Effector memory CD8-positive, alpha-beta T cell (primary cell): ENCODE measurements at regions not wholly inside any gene's neighbourhood (a gene's known extent, or its start where the extent isn't known, plus 50 kb on each side); places are given as distances from the start of the nearest gene placed in this dataset.

Experiments used
- ATAC-seq: fragments of 150-1000 bp; cut with Tn5 transposase; replicated peaks from 2 replicates; pipeline ENCODE4 v1.10.0; 2021; ENCODE audit warnings: mild to moderate bottlenecking, moderate library complexity
- DNase-seq, 3 experiments: peaks; one replicate each; pipeline ENCODE4 v3.0.0; 2021
- H3K27ac Mint-ChIP-seq, 2 donors: one replicate each; pipeline ENCODE4 v1.8.0; 2022; ENCODE audit warnings: mild to moderate bottlenecking in 2 of 2, mixed read lengths in 2 of 2, moderate library complexity in 2 of 2
- H3K27me3 Mint-ChIP-seq, 2 donors: one replicate each; pipeline ENCODE4 v1.8.0; 2022; ENCODE audit warnings: mixed read lengths in 2 of 2
- H3K36me3 Mint-ChIP-seq: one replicate; pipeline ENCODE4 v1.8.0; 2022; ENCODE audit warnings: mild to moderate bottlenecking, moderate library complexity, mixed read lengths; ENCODE audit not compliant: insufficient read depth
- H3K4me1 Mint-ChIP-seq, 2 donors: one replicate each; pipeline ENCODE4 v1.8.0; 2022; ENCODE audit warnings: low read depth in 2 of 2, mixed read lengths in 2 of 2
- H3K4me3 Mint-ChIP-seq, 2 donors: one replicate each; pipeline ENCODE4 v1.8.0; 2022; ENCODE audit warnings: mild to moderate bottlenecking in 2 of 2, mixed read lengths in 2 of 2, moderate library complexity in 2 of 2
- H3K9me3 Mint-ChIP-seq, 2 donors: one replicate each; pipeline ENCODE4 v1.8.0; 2022; ENCODE audit warnings: mixed read lengths in 2 of 2

DNA sequence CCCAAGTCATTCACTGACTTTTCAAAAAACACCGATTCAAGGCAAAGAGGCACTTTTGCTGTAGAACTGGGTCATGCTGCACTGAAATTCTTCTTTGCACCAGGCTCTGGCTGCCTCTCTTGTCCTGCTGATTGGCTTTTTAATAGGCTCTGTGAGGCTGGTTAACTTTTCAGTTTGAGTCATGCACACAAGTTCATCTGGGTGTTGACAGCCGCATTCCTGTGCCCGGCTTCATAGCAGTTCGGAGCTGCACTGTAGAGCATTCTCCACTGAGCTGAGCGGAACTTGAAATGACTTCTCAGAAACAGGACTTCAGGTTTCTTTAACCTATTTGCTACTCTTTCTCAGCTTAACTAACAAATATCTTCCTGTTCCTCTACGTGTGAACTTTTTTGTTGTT lies 978.3 kb downstream of the UQCRFS1 start:
- H3K4me1 Mint-ChIP-seq = no peaks in the 10 kb centered on the region
- ATAC-seq (no peak), DNase-seq (no peak)
- H3K27me3 Mint-ChIP-seq = peaks cover 0 to 14% of the 10 kb centered on the region in 2 donors
- no peak overlapping the region for H3K4me3 Mint-ChIP-seq
- H3K27ac Mint-ChIP-seq = no peak overlapping the region
- H3K36me3 Mint-ChIP-seq = no peaks in the 10 kb centered on the region
- H3K9me3 Mint-ChIP-seq = peaks cover 0 to 6% of the 10 kb centered on the region in 2 donors

DNA sequence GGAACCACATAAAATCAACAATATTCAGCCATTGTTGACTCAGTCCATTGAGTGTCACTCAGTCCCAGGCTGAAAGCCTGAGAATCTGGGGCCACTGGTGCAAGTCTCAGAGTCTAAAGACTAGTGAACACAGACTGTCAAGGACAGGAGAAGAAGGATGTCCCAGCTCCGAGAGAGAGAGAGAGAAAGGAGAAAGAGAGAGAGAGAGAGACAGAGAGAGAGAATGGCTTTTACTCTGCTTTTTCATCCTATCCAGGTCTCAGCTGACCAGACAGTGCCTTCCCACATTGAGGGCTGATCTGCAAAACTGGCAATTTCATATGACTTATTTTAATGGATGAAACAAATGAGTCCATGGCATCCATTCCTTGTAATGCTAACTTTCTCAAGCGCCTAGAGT lies 984.1 kb downstream of the UQCRFS1 start:
- Mint-ChIP-seq H3K4me1 (no peaks in the 10 kb centered on the region), H3K9me3 (peaks cover 0 to 6% of the 10 kb centered on the region in 2 donors), H3K27me3 (peaks cover 0 to 10% of the 10 kb centered on the region in 2 donors), H3K36me3 (no peaks in the 10 kb centered on the region), H3K27ac (no peak overlapping the region), H3K4me3 (no peak overlapping the region)
- no peak for ATAC-seq
- no peak for DNase-seq

DNA sequence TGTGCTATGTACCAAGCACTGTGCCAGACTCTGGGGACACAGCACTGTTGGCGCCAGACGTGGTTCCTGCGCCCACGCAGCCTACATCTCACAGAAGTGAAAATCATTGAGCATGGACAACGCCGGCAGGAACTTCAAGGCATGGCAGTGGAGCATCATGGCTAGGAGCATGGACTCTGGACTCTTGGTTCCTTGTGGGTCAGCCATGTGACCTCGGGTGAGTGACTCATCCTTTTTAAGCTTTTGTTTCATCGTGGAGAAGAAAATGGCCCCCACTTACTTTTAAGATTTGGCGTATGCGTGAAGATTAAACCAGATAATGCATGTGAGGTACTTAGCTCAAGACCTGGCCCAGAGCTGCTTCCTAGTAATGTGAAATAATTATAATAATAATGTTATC lies 988.5 kb downstream of the UQCRFS1 start:
- H3K27me3 Mint-ChIP-seq = peaks cover 0 to 10% of the 10 kb centered on the region in 2 donors
- H3K27ac Mint-ChIP-seq = no peak overlapping the region
- H3K9me3 Mint-ChIP-seq = peaks cover 0 to 7% of the 10 kb centered on the region in 2 donors
- H3K4me3 Mint-ChIP-seq = no peak overlapping the region
- peaks cover 3% of the 10 kb centered on the region for H3K36me3 Mint-ChIP-seq
- no peaks in the 10 kb centered on the region for H3K4me1 Mint-ChIP-seq
- ATAC-seq (no peak), DNase-seq (no peak)

DNA sequence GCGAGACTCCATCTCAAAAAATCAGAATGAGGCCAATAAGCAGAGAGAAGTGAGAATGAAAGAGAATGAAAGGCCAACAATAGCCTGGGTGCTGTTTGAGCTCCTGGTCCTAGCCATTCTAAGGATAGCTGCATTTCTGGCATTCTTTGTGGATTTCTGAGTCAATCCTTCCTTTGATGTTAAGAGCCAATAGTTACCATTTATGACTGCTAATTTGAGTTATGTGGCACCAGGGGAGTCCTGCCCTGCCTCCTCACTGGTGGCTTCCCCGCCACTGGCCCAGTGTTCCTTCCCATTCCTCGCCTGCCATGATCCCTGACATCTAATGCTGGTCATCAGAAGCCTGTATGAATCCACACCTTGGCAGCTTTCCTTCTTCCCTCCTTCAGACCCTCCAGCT lies 991.2 kb downstream of the UQCRFS1 start:
- H3K9me3 Mint-ChIP-seq = peaks cover 0 to 7% of the 10 kb centered on the region in 2 donors
- no peaks in the 10 kb centered on the region for H3K4me1 Mint-ChIP-seq
- peaks cover 3% of the 10 kb centered on the region for H3K36me3 Mint-ChIP-seq
- DNase-seq (no peak), ATAC-seq (no peak)
- H3K27ac Mint-ChIP-seq = no peak overlapping the region
- H3K4me3 Mint-ChIP-seq = no peak overlapping the region
- peaks cover 0 to 10% of the 10 kb centered on the region in 2 donors for H3K27me3 Mint-ChIP-seq

DNA sequence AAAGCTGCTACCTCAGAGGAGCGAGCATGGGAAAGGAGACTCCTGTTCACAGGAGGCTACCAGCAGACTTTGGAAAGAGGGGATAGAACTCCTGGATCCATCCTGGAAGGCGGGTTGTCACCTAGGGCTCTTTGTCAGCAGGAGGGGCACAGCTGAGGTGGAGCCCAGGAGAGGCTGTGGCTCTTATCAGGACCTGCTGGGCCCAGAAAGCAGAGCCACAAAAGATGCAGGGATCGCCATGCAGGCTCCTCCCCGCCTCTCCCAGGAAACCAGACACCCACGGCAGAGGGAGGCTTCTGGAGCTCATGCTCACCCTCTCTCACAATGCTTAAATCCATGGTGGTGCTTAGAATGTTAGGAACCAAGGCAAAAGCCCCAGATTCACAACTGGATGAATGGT lies 994.2 kb downstream of the UQCRFS1 start:
- peaks cover 3% of the 10 kb centered on the region for H3K36me3 Mint-ChIP-seq
- H3K27me3 Mint-ChIP-seq = peaks cover 0 to 21% of the 10 kb centered on the region in 2 donors
- no peak for ATAC-seq
- no peak for DNase-seq
- H3K27ac Mint-ChIP-seq = no peak overlapping the region
- H3K4me1 Mint-ChIP-seq = no peaks in the 10 kb centered on the region
- no peak overlapping the region for H3K4me3 Mint-ChIP-seq
- H3K9me3 Mint-ChIP-seq = peaks cover 4 to 17% of the 10 kb centered on the region in 2 donors

DNA sequence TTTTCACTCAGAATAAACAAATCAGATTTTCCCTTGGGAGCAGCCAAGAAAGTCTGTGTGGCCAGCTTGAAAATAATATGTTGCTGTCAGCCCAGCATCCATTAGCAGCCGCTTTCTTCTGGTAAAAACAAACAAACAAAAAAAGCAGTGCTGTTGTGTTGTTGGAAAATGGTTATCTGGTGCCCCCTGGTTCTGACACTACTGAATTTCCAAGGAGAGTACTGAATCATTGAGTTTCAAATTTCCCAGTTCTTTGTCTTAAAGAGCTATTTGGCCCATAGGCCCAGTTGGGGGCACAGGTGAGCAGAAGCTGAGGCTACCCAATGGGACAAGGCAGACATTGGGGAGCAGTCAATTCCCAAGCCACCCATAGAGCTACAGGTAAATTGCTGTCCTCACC lies 995.9 kb downstream of the UQCRFS1 start:
- Mint-ChIP-seq H3K27me3 (peaks cover 0 to 17% of the 10 kb centered on the region in 2 donors), H3K4me1 (no peaks in the 10 kb centered on the region), H3K27ac (no peak overlapping the region), H3K4me3 (no peak overlapping the region), H3K36me3 (peaks cover 3% of the 10 kb centered on the region), H3K9me3 (peaks cover 5 to 17% of the 10 kb centered on the region in 2 donors)
- ATAC-seq (no peak), DNase-seq (no peak)

DNA sequence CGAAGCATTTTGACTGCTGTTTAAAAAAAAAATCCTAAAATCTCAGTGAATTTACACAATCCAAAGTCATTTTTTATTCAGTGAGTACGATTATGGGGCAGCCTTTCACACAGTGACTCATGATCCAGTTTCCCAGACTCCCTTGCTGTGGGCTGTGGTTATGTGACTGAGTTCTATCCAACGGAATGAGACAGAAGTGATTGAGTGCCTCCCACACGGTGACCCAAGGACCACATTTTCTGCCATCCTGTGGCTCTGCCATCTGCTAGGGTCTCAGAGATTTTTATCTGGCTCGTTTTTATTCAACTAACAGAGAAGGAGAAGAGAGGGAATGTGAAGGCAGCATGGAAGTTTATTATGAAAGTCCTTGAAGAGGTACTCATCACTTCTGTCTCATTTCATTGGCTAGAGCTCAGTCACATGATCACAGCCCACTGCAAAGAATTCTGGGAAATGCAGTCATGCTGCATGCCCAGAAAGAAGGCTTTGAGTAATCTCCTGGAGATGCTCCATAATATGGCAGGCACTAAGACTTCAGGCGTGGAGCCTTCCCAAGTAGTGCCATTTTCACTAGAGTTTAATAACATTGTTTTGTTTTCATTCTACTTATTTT lies 999.4 kb downstream of the UQCRFS1 start:
- H3K27ac Mint-ChIP-seq = no peak overlapping the region
- no peak overlapping the region for H3K4me3 Mint-ChIP-seq
- H3K4me1 Mint-ChIP-seq = no peaks in the 10 kb centered on the region
- H3K36me3 Mint-ChIP-seq = no peaks in the 10 kb centered on the region
- DNase-seq = no peak
- H3K27me3 Mint-ChIP-seq = peaks cover 0 to 17% of the 10 kb centered on the region in 2 donors
- ATAC-seq = no peak
- H3K9me3 Mint-ChIP-seq = peaks cover 5 to 10% of the 10 kb centered on the region in 2 donors

DNA sequence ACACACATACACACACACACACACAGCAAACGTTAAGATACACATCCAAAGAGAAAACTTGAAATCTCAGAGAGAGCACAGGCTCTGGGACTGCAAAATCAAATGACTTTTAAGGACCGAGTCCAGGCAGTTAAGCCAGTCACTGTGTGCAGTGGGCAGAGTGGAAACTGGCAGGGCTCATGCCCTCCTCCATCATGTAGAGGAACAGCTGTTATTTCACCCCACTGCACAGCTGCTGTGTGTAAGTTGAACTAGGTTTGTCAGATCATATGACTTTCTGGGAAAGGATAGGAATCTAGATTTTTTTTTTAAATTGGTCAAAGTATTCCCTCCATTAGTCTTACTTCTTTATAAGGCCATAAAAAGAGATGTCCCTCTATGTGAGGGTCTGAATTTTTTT lies 1002.1 kb downstream of the UQCRFS1 start:
- ATAC-seq (no peak), DNase-seq (no peak)
- no peak overlapping the region for H3K4me3 Mint-ChIP-seq
- H3K27ac Mint-ChIP-seq = no peak overlapping the region
- no peaks in the 10 kb centered on the region for H3K36me3 Mint-ChIP-seq
- H3K4me1 Mint-ChIP-seq = no peaks in the 10 kb centered on the region
- peaks cover 0 to 10% of the 10 kb centered on the region in 2 donors for H3K27me3 Mint-ChIP-seq
- H3K9me3 Mint-ChIP-seq = peaks cover 2 to 18% of the 10 kb centered on the region in 2 donors

DNA sequence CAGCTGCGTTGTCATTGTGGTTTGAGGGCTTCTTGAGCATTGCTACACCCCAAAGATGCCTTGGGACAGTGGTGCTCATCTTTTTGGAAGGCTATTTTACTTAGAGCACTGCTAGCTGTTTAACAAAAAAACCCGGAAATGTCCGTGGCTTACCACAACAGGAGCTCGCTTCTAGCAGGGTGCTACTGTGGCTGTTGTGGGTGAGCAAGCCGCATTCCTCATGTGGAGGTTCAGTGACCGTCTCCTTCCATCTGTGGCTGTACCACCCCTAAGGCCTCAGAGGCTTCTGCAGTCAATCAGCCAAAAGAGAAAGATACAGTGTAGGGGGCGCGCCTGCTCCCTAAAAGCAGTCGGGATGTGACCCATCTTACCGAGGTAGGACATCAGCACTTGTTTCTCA lies 1004.2 kb downstream of the UQCRFS1 start:
- H3K4me3 Mint-ChIP-seq = no peak overlapping the region

DNA sequence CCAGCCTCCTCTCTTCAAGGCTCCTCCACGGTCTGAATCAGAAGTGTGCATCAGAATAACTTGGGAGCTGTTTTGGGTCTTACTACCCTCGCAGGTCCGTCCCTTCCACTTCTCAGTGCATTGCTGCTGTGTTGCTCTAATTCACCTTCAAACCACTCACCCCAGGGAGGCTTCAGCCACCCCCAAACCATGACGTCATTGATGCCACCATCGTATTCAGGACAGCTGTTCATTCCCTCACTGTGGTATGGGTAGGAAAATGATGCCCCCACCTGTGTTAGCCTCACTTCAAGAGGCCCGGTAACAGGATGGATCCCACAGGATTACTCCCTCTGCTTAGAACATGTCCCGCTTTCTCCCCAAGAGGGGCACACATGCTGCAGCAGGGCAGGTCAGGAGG lies 1005.7 kb downstream of the UQCRFS1 start:
- no peak for ATAC-seq
- H3K27ac Mint-ChIP-seq = no peak overlapping the region
- H3K4me1 Mint-ChIP-seq = no peaks in the 10 kb centered on the region
- peaks cover 2 to 7% of the 10 kb centered on the region in 2 donors for H3K9me3 Mint-ChIP-seq
- H3K36me3 Mint-ChIP-seq = no peaks in the 10 kb centered on the region
- no peak for DNase-seq
- H3K4me3 Mint-ChIP-seq = no peak overlapping the region
- H3K27me3 Mint-ChIP-seq = no peaks in the 10 kb centered on the region

More for the DNA sequence above, 1004.2 kb downstream of the UQCRFS1 start:
- DNase-seq = no peak
- H3K27me3 Mint-ChIP-seq = no peaks in the 10 kb centered on the region
- no peak for ATAC-seq
- peak overlapping the region in 1 of 2 donors; percentile 51 for H3K27ac Mint-ChIP-seq
- no peaks in the 10 kb centered on the region for H3K36me3 Mint-ChIP-seq
- peaks cover 2 to 7% of the 10 kb centered on the region in 2 donors for H3K9me3 Mint-ChIP-seq
- H3K4me1 Mint-ChIP-seq = no peaks in the 10 kb centered on the region

DNA sequence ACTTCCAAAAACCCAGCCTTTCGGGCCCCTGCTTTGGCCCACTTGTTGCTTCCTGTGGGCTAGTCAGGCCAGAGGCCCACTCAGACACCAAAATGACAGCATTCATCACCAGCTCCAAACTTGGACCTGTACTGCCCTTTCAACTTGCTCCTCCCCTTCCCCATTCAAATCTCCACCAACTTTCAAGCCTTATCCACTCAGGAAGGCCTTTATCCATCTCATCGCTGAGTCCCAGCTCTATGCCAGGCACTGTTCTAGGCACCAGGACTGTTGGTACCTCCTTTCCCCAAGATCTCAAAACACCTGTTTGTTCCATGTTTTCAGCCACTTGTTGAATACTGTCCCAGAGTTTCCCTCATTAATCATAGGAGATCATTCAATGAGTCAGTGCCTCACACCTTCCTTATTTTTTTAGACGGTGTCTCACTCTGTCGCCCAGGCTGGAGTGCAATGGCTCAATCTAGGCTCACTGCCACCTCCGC lies 1011.4 kb downstream of the UQCRFS1 start:
- ATAC-seq (no peak), DNase-seq (no peak)
- Mint-ChIP-seq H3K27ac (no peak overlapping the region), H3K27me3 (peaks cover 0 to 7% of the 10 kb centered on the region in 2 donors), H3K4me1 (no peaks in the 10 kb centered on the region), H3K9me3 (peaks cover 9 to 14% of the 10 kb centered on the region in 2 donors), H3K36me3 (peaks cover 3% of the 10 kb centered on the region), H3K4me3 (no peak overlapping the region)

DNA sequence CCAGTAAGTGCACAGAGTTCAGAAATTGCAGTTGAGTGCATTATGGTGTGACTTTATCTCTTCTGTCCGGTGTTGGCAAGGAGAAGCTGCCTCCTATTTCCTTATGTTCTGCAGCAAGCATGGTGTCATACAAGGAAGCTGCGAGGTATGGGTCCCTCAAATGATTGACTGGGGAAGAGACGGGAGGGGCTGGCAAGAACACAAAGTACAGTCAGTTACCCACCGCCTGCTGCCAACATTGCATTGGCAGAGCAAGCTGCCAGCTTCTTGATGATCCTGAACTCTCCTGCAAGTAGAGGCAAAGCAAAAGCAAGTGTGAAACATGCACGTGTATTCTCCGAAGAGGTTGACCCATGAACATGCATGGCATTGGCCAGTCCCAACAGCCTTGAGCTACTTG lies 1013.6 kb downstream of the UQCRFS1 start:
- Mint-ChIP-seq H3K9me3 (peaks cover 8 to 27% of the 10 kb centered on the region in 2 donors), H3K4me1 (no peaks in the 10 kb centered on the region), H3K36me3 (peaks cover 3% of the 10 kb centered on the region), H3K27ac (no peak overlapping the region), H3K4me3 (no peak overlapping the region), H3K27me3 (peaks cover 0 to 7% of the 10 kb centered on the region in 2 donors)
- DNase-seq = no peak
- ATAC-seq = no peak

DNA sequence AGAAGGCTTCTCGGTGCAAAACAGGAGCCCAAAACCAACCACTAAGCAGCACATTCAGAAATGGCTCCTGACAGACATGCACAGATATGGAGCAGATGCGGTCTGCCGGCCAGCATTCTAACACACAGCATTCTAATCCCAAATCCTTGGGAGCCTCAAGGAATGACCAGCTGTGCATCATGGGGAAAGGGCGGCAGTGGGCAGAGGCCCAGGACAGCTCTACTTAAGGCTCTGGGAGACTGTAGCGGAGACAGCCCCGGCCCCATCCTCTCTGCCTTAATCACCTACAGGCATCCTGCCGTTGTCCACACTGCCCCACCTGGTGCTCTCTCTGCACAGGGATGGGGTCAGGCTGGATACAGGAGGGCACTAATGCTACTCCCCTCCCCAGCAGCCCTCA lies 1016.0 kb downstream of the UQCRFS1 start:
- Mint-ChIP-seq H3K27ac (no peak overlapping the region), H3K4me3 (no peak overlapping the region), H3K36me3 (peaks cover 7% of the 10 kb centered on the region), H3K27me3 (peaks cover 0 to 7% of the 10 kb centered on the region in 2 donors), H3K9me3 (peaks cover 8 to 34% of the 10 kb centered on the region in 2 donors), H3K4me1 (no peaks in the 10 kb centered on the region)
- ATAC-seq (no peak), DNase-seq (no peak)

DNA sequence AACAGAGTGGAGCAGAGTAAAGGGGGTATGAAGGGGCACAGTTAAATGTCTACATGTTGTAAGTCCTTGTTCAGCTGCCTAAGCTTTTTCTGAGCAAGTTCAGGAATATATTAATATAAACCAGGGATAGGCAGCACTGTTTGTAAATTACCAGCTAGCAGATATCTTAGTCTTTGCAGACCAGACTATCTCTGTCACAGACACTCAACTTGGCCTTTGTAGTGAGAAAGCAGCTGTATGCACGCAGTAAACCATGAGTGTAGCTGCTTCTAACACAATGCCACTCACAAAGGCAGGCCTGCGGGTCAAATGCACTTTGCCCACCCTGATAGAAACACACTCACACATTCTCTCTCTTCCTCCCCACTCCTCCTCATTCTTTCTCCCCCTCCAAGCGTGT lies 1016.9 kb downstream of the UQCRFS1 start:
- no peak overlapping the region for H3K4me3 Mint-ChIP-seq
- H3K27ac Mint-ChIP-seq = no peak overlapping the region
- no peaks in the 10 kb centered on the region for H3K27me3 Mint-ChIP-seq
- DNase-seq = no peak
- H3K4me1 Mint-ChIP-seq = no peaks in the 10 kb centered on the region
- peaks cover 7% of the 10 kb centered on the region for H3K36me3 Mint-ChIP-seq
- ATAC-seq = no peak
- peaks cover 4 to 26% of the 10 kb centered on the region in 2 donors for H3K9me3 Mint-ChIP-seq
